ENCODE measurements at regions not wholly inside any gene's neighbourhood (a gene's known extent, or its start where the extent isn't known, plus 50 kb on each side); places are given as distances from the start of the nearest gene placed in this dataset.
"Not testable (repeated sequence)": the region's sequence is repeated elsewhere in the genome, so short reads cannot be mapped to it uniquely, and the experiment has no call there.

DNA sequence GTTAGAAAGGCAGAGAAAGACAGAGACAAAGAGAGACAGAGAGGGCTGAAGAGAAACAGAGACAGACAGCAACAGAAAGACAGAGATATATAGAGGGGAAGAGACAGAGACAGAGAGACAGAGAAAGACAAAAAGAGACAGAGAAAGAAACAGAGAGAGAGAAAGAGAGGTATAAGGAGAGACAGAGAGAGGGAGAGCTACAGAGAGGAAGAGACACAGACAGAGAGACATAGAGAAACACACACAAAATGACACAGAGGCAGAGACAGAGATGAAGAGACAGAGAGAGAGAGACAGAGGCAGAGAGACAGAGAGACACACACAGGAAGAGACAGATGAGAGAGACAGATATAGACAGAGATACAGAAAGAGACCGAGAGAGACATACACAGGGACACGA lies 168.6 kb downstream of the TMEM121 start:
- no peak for DNase-seq (ENCODE audit: low read depth in 2 of 2)

DNA sequence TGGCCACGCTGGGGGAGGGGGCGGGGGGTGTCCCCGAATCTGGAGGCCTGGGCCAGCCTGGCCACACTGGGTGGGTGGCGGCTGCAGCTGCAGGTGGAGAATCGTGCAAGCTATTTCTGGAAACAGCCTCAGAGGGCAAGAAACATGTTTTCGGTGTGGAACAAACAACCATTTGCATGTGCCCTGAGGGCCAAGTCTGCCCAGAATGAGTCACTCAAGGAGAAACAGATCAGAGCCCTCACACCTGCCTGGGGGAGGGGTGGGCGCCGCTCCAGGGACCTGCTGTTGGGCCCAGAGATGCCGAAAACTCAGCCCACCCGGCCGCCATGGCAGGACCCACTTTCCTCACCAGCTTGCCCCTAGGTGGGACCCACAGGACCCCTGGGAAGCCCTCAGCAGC lies 170.0 kb downstream of the TMEM121 start:
- not testable (repeated sequence) for DNase-seq (ENCODE audit: low read depth in 2 of 2)

DNA sequence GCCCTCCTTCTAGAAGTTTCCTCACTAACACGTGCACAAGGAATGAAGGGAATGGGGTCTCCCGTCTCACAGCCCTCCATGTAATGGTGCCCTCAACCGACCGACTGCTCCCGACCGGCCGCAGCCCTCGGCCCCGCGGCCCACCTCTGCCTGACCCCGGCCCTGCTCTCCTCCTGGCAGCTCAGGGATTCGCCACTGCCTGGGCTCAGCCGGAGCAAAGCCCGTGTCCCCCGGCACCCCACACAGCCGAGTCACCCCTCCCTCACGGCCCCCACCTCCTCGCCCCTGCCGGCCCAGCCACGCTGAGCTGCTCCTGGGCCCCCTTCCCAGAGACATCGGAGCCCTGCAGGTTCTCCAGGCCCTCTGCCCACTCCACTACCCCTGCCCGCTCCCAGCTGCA lies 171.0 kb downstream of the TMEM121 start:
- DNase-seq (ENCODE audit: low read depth in 2 of 2) = not testable (repeated sequence)

DNA sequence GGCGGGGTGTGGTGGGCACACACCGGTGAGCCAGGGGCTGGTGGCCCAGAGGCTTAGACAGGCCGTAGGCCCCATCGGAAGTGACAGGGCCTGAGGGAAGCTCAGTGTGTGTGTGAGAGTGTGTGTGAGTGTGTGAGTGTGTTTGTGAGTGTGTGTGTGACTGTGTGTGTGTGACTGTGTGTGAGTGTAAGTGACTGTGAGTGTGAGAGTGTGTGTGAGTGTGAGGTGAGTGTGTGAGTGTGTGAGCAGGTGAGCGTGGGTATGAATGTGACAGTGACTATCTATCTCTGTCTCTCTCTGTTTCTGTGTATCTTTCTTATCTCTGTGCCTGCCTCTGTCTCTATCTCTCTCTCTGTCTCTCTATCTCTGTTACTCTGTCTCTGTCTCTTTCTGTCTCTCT lies 171.6 kb downstream of the TMEM121 start:
- not testable (repeated sequence) for DNase-seq (ENCODE audit: low read depth in 2 of 2)

DNA sequence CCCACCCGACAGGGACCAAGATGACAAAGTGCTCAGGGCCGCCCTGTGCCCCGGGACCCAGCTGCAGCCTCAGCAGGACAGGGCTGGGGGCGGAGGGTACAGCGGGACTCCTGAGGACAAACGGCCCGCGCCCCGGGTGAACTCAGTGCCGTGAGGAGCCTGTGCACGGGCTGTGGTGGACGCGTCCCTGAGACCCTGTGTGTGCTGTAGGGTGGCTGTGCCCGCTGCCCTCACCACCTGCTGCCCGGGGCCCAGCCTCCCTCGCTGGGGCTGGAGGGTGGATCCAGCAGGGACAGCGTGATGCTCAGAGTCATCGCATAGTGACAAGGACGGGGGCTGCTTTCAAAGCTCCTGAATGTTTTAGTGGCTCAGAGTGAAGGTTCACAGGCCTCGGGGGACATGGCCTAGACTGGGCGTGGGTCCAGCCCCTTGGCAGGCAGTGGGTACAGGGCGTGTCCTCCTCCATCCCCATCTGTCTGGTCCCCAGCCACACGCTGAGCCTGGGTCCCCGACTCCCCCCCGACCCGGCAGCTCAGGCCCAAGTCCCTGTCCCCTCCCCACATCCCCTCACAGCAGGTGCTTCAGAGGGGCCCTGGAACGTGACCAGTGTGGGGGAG lies 172.7 kb downstream of the TMEM121 start:
- DNase-seq (ENCODE audit: low read depth in 2 of 2) = not testable (repeated sequence)

DNA sequence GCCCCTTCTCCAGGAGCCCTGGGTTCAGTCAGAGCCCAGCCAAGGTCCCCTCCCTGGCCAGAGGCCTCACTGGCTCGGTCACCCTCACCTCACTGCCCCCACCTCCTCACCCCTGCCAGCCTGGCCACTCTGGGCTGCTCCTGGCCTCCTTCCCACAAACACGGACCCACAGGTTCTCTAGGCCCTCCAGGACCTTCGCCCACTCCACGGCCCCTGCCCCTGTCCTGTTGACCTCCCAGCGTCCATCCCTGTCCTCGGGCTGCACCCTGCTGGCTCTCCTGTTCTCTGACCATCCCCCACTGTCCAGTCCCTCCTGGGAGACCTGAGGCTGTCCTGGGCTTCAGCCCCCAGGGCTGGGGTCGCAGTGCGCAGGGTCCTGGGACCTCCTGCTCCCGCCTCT lies 173.3 kb downstream of the TMEM121 start:
- not testable (repeated sequence) for DNase-seq (ENCODE audit: low read depth in 2 of 2)

DNA sequence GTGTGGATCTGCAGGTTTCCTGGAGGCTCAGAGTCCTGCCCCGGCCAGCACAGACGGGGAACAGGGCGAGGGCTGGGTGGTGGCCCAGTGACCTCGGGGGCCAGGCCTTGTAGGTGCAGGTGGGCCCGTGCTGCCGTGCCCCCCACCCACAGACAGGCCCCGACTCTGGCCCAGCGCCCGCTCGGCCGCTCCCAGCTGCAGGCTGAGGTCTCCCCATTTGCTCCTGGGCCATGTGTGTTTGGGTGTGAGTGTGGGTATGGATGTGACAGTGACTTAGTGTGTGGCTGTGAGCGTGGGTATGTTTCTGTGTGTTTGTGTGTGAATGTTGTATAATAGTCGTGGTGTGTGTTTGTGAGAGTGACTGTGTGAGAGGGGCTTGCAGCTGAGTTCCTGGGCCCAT lies 173.8 kb downstream of the TMEM121 start:
- DNase-seq (ENCODE audit: low read depth in 2 of 2) = not testable (repeated sequence)

DNA sequence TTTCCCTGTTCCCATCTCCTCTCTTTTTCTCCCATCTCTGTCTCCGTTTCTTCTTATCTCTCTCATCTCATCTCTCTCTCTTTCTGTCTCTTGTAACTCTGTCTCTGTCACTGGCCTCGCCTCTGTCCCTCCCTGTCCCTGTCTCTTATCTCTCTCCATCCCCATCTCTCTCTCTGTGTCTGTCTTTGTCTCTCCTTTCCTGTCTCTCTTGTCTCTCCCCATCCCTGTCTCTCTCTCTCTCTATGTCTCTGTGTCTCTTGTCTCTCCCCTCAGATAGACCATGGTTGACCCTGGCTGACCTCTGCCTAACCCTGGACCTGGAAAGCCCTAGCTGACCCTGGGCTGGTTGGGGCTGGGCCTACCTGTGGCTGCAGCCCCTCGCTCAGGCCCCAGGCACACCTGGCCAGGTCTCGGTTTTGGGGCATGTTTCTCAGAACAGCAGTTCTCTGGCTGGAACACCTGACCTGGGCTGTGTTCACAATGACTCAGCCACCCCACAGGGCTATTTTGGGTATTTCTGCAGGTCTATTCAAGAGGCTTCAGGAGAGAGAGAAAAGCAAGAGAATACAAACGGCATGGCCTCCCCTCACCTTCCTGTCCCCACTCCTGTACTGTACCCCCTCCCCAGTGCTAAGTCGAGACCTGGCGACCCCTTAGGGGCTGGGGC lies 174.4 kb downstream of the TMEM121 start:
- no peak for DNase-seq (ENCODE audit: low read depth in 2 of 2)

DNA sequence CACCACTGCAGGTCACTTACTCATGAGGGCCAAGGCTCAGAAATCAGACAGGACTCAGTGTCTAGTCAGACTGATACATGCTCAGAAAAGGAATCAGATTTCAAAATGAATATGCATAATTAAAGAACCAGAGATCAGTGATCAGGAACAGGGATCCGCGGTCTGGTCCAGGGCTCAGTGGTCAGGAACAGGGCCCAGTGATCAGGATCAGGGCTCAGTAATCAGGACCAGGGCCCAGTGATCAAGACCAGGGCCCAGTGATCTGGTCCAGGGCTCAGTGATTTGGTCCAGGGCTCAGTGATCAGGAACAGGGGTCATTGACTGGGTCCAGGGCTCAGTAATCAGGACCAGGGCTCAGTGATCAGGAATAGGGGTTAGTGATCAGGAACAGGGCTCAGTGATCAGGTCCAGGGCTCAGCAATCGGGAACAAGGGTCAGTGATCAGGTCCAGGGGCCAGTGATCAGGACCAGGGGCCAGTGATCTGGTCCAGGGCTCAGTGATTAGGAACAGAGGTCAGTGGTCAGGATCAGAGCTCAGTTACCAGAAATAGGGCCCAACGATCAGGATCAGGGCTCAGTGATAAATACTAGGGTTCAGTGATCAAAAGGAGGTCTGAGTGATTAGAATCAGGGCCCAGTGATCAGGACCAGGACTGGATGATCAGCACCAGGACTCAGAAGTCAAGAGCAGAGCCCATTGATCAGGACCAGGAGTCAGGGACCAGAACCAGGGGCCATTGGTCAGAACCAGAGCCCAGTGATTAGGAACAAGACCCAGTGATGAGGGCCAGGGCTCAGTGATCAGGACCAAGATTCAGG lies 175.3 kb downstream of the TMEM121 start:
- DNase-seq (ENCODE audit: low read depth in 2 of 2) = no peak

DNA sequence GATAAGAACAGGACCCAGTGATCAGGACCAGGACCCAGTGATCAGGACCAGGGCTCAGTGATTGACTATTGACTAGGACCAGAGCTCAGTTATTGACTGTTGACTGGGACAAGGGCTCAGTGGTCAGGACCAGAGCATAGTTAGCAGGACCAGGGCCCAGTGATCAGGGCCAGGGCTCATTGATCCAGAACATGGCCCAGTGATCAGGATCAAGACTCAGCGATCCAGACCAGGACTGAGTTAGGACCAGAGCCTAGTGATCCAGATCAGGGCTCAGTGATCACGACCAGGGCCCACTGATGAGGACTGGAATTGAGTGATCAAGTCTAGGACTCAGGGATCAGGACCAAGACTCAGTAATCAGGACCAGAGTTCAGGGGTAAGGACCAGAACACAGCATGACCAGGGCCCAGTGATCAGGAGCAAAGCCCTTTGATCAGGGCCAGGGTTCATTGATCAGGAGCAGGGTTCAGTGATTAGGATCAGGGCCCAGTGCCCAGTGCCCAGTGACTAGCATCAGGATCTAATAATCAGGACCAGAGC lies 176.0 kb downstream of the TMEM121 start:
- no peak for DNase-seq (ENCODE audit: low read depth in 2 of 2)

DNA sequence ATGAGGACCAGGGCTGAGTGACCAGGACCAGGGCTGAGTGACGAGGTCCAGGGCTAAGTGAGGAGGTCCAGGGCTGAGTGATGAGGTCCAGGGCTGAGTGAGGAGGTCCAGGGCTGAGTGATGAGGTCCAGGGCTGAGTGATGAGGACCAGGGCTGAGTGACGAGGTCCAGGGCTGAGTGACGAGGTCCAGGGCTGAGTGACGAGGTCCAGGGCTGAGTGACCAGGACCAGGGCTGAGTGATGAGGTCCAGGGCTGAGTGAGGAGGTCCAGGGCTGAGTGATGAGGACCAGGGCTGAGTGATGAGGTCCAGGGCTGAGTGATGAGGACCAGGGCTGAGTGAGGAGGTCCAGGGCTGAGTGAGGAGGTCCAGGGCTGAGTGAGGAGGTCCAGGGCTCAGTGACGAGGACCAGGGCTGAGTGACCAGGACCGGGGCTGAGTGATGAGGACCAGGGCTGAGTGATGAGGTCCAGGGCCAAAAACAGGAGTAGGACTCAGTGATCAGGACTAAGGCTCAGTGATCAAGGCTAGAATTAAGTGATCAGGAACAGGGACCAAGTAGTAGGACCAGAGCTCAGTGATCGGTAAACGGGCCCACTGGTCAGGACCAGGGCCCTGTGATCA lies 176.8 kb downstream of the TMEM121 start:
- DNase-seq (ENCODE audit: low read depth in 2 of 2) = not testable (repeated sequence)

DNA sequence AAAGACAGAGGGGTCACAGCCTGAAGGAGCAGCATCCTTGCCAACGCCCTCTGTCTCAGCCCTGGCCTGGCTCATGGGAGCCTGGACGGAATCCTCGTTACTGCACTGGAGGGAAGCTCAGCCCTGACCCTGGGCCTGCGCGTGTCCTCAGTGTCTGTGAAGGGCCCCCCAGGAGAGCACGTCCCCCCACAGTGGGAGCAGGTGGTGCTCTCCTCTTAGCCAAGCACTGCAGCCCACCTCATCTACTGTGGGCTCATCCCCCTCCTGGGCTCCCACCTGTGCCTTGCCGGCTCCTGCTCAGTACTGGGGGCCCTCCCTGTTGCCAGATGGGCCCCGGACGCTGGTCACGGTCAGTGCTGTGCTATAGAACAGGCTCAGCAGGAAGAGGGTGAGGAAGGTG lies 177.7 kb downstream of the TMEM121 start:
- DNase-seq (ENCODE audit: low read depth in 2 of 2) = not testable (repeated sequence)

DNA sequence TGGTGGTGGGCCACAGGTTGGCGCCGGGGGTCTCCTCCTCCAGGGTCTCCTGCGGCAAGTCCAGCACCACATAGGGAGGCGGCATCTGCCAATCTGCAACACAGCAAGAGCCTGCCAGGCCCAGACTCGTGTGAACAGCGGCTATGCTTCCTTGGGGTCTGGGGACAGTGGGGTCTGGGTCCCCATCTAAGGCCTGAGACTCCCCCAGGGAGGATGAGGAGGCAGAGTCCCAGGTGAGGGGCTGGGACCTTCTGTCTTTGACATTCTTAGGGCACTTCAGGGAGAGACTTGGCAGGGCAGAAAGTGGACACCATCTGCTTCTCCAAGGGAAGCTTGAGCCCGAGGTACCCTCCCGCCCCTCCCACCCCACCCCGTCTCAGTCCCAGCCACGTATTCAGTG lies 178.1 kb downstream of the TMEM121 start:
- not testable (repeated sequence) for DNase-seq (ENCODE audit: low read depth in 2 of 2)

DNA sequence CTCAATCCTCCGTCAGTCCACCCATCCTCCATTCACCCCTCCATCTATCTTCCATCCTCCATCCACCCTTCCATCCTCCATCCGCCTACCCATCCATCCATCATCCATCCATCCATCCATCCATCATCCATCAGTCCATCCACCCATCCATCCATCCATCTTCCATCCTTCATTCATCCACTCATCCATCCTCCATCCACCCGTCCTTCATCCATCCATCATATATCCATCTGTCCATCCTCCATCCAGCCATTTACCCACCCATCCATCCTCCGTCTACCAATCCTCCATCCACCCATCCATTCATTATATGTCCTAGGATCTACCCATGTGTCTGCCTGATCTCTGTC lies 179.1 kb downstream of the TMEM121 start:
- not testable (repeated sequence) for DNase-seq (ENCODE audit: low read depth in 2 of 2)

DNA sequence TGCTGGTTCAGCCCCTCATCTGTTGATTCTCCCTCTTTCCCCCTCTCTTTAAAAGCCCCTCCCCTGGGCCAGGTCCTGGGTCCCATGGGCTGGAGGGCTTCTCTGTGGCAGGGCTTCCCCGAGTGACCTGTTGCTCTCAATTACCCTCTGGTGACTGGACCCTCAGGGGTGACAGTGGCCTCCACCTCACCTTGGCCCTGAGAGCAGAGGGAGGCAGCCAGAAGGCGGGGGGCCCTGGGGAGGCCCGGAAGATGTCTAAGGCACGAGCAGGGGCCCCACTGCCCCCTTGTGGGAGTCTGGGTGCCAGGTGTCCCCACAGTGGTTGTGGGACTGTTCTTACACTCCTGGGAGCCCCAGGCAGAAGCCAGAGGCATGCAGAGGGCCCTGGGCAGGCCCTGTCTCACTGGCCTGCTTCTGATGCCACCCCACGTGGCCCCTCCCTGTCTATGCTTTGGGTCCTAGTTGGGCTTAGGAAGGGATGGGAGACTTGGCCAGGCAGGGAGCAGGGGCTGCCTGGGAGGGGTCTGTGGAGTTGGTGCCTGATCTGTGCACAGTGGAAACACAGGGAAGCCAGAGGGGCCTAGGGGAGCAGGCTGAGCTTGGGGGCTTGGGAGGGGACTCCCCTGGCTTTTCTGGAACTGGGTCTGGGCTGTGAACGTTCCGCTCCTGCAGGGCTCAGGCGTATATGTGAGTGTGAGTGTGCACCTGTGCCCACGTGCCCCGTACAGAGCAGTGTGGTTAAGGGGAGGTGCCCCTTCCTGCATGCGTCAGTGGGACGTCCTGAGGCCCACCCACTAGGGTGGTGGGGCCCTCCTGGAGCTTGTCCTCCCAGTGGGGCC lies 179.7 kb downstream of the TMEM121 start:
- not testable (repeated sequence) for DNase-seq (ENCODE audit: low read depth in 2 of 2)

DNA sequence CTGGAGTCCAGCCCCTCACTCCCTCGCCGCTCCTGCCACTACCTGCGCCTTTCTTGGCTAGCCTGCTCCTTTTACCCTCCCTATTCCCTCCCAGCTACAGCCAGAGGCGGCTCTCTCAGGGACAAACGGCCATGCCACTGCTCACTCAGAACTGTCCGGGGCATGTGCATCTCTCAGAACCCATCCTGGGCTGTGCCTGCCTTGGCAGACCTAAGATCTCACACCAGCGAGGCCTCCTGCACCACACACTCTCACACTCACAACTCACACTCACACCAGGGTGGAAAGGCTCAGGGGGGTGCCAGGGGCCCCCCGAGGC lies 180.3 kb downstream of the TMEM121 start:
- not testable (repeated sequence) for DNase-seq (ENCODE audit: low read depth in 2 of 2)

DNA sequence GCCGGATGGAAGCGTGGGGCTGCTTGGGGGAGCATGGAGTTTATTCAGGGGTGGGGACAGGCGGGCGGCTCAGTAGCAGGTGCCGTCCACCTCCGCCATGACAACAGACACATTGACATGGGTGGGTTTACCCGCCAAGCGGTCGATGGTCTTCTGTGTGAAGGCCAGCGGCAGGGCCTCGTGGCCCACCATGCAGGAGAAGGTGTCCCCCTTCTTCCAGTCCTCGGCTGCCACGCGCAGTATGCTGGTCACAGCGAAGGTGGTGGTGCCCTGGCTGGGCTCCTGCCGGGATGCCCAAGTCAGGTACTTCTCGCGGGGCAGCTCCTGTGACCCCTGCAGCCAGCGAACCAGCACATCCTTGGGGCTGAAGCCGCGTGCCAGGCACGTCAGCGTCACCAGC lies 180.7 kb downstream of the TMEM121 start:
- DNase-seq (ENCODE audit: low read depth in 2 of 2) = not testable (repeated sequence)

DNA sequence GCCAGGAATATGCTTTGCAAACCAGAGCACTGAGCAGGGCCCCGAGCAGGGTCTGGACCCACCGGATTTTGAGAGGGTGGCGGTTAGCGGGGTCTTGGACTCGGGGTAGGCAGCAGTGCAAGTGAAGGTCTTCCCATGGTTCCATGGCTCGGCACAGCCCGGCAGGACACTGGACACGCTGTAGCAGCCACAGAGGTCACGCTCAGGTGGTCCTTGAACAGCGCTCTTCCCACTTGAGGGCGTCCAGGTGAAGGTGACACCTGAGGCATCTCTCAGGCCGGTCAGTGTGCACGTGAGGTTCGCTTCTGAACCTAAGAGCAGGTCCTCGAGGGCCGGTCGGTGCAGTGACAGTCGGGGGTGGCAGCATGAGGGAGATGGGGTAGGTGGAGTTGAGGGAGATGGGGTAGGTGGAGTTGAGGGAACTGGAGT lies 181.4 kb downstream of the TMEM121 start:
- DNase-seq (ENCODE audit: low read depth in 2 of 2) = not testable (repeated sequence)

DNA sequence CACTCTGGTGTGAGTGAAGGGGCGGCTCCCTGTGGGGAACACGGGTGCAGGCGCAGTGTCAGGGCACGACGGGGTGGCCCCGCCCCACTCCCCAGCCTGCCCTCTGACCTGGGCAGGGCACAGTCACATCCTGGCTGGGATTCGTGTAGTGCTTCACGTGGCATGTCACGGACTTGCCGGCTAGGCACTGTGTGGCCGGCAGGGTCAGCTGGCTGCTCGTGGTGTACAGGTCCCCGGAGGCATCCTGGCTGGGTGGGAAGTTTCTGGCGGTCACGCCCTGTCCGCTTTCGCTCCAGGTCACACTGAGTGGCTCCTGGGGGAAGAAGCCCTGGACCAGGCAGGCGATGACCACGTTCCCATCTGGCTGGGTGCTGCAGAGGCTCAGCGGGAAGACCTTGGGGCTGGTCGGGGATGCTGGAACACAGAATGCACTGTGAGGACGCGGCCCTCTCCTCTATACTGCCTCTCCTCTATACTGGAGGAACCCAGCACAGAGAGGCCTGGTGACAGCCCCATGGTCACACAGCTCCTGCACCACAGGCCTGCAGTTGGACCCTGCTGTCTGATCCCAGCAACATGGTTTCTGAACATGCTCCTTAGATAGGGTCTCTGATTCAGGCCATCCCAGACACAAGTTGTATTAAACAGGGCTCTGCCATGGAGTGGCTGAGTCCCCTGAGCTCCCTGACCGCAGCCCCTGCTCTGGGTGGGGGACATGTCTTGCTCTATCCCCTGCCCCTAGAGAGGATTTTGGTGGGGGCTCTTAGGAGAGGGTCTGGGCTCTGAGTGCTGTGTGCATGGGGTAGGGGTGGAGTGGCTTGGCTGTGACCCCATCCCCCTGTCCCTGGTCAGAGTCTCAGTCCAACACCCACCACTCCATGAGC lies 182.1 kb downstream of the TMEM121 start:
- DNase-seq (ENCODE audit: low read depth in 2 of 2) = not testable (repeated sequence)
